Karpas-422 (cell line): ENCODE measurements at regions not wholly inside any gene's neighbourhood (a gene's known extent, or its start where the extent isn't known, plus 50 kb on each side); places are given as distances from the start of the nearest gene placed in this dataset.

Experiments
- DNase-seq: peaks from one replicate; pipeline ENCODE4 v3.0.0-alpha.2; 2015
- H2AFZ ChIP-seq: fragments of 200-600 bp; sonication (generic); 2 replicates; pipeline ENCODE4 v1.6.1; 2014; ENCODE audit warnings: antibody characterized with exemption, low read length, mixed read lengths
- H3K27ac ChIP-seq: fragments of 200-600 bp; sonication (generic); 2 replicates; pipeline ENCODE4 v1.5.1; 2014; ENCODE audit warnings: mild to moderate bottlenecking, low read length, moderate library complexity
- H3K27me3 ChIP-seq: fragments of 200-600 bp; sonication (generic); 2 replicates; pipeline ENCODE4 v1.6.1; 2014; ENCODE audit warnings: low read length, mixed read lengths
- H3K36me3 ChIP-seq: fragments of 200-600 bp; sonication (generic); 2 replicates; pipeline ENCODE4 v1.6.1; 2014; ENCODE audit warnings: low read length, mixed read lengths; ENCODE audit not compliant: insufficient read depth
- H3K4me1 ChIP-seq: fragments of 200-600 bp; sonication (generic); 2 replicates; pipeline ENCODE4 v1.6.1; 2014; ENCODE audit warnings: mild to moderate bottlenecking, low read length, mixed read lengths
- H3K4me2 ChIP-seq: fragments of 200-600 bp; sonication (generic); 2 replicates; pipeline ENCODE4 v1.6.1; 2014; ENCODE audit warnings: low read length, low read depth, mild to moderate bottlenecking; ENCODE audit not compliant: poor library complexity, severe bottlenecking
- H3K4me3 ChIP-seq: fragments of 200-600 bp; sonication (generic); 2 replicates; pipeline ENCODE4 v1.5.1; 2014; ENCODE audit warnings: mild to moderate bottlenecking, antibody characterized with exemption, low read length, mixed read lengths
- H3K79me2 ChIP-seq: fragments of 200-600 bp; sonication (generic); 2 replicates; pipeline ENCODE4 v1.6.1; 2014; ENCODE audit warnings: mild to moderate bottlenecking, low read length, mixed read lengths
- H3K9ac ChIP-seq: fragments of 200-600 bp; sonication (generic); 2 replicates; pipeline ENCODE4 v1.6.0; 2014; ENCODE audit warnings: low read length
- H3K9me2 ChIP-seq: fragments of 200-600 bp; sonication (generic), shearing (Covaris generic); replicated peaks from 2 replicates; pipeline ENCODE4 v1.6.0; 2014; ENCODE audit warnings: mild to moderate bottlenecking, low read length, moderate library complexity; ENCODE audit not compliant: insufficient read depth
- H3K9me3 ChIP-seq: fragments of 300-700, 200-600 bp; sonication (generic); 2 replicates; pipeline ENCODE4 v1.6.1; 2014; ENCODE audit warnings: low read length, mixed read lengths
- H4K20me1 ChIP-seq: fragments of 200-600 bp; sonication (generic); 2 replicates; pipeline ENCODE4 v1.6.1; 2014; ENCODE audit warnings: mild to moderate bottlenecking, antibody characterized with exemption, low read length, low read depth; ENCODE audit not compliant: insufficient read depth

DNA sequence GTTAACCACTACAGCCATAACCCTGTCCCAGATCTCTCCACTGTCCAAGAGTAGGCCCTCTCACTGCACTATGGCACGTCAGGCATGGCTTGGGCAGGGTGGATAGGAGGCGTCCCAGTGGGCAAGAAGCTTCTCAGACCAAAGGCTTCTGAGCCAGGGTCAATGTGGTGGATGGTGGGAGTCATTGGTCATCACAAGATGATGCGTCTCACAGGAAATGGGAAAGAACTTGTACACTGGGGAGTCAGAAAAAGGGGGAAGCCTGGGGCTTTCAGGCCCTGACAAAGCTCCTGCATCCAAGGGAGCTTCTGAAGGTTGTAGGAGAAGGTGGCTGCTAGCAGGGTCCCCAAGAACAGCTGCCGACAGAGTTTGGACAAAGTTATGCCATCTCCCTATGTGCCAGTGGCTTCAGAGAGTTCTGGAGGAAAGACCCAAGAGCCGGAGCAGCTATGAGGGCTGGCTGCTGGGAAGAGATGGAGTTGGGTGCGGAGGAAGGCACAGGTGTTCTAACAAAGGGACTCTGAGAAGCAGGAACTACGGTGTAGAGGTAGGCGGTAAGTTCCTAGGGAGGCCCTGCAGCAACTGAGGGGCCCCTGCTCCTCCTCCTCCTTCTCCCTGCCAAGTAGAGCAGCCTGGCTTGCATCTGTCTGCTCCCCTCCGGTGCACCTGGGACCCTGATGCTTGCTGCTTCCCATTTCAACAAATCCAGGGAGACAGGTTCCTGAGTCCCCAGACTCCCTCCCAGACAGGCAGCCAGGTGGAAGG, 81.1 kb downstream of the ARL6IP4 start:
- no peaks in the 10 kb centered on the region for H4K20me1 ChIP-seq
- no peak overlapping the region for H2AFZ ChIP-seq
- no peaks in the 10 kb centered on the region for H3K27me3 ChIP-seq
- H3K9ac ChIP-seq, result no peak overlapping the region
- H3K9me3 ChIP-seq, result no peaks in the 10 kb centered on the region
- no peaks in the 10 kb centered on the region for H3K36me3 ChIP-seq
- no peak for DNase-seq
- peaks cover 21% of the 10 kb centered on the region for H3K4me1 ChIP-seq
- H3K79me2 ChIP-seq, result no peaks in the 10 kb centered on the region
- no peak overlapping the region for H3K4me2 ChIP-seq
- no peaks in the 10 kb centered on the region for H3K9me2 ChIP-seq
- no peak overlapping the region for H3K4me3 ChIP-seq
- no peak overlapping the region for H3K27ac ChIP-seq

DNA sequence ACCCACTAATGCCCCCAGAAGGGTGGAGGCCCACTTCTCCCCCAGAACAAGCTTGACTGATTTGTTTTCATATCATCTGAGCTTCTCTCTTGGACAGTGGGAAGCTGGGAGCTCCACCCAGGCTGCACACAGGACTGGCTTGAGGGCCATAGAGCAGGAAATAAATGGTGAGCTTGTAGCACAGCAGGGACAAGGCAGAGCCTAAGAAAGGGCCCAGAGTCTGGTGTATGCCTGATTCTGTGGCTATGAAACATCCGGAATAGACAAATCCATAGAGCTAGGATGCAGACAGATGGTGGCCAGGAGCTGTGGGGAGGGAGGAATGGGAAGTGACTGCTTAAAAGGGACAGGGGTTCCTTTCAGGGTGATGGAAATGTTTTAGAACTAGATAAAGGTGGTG, 79.0 kb downstream of the ARL6IP4 start:
- Histone ChIP-seq H3K36me3 (no peaks in the 10 kb centered on the region), H3K4me3 (no peak overlapping the region), H2AFZ (no peak overlapping the region), H3K27ac (no peak overlapping the region), H3K9me2 (no peaks in the 10 kb centered on the region), H3K4me2 (no peak overlapping the region), H3K79me2 (no peaks in the 10 kb centered on the region), H3K9me3 (no peaks in the 10 kb centered on the region), H4K20me1 (no peaks in the 10 kb centered on the region), H3K27me3 (no peaks in the 10 kb centered on the region), H3K4me1 (peaks cover 21% of the 10 kb centered on the region), H3K9ac (no peak overlapping the region)
- DNase-seq, result no peak

DNA sequence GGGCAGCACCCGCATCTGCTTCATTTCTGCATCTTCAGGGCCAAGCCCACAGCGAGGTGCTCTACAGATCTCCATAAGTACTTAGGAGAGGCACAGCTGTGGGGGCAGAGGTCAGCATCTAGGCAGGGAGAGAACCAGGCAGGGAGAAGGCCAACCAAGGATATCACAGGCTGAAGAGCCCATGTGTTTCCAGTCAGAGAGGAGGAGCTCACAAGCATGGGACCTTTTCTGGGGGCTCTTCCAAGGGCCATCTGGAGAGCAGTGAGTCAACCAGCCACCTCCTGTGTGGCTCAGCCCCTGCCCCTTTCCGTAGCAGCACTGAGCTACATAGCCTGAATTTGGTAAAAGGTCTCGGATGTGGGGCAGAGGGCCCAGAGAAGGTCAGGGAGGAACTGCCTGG, 78.5 kb downstream of the ARL6IP4 start:
- Histone ChIP-seq H3K4me1 (peaks cover 21% of the 10 kb centered on the region), H4K20me1 (no peaks in the 10 kb centered on the region), H3K9ac (no peak overlapping the region), H3K4me2 (no peak overlapping the region), H3K27me3 (no peaks in the 10 kb centered on the region), H3K36me3 (no peaks in the 10 kb centered on the region), H3K9me2 (no peaks in the 10 kb centered on the region), H3K27ac (no peak overlapping the region), H3K9me3 (no peaks in the 10 kb centered on the region), H3K4me3 (no peak overlapping the region), H3K79me2 (no peaks in the 10 kb centered on the region), H2AFZ (no peak overlapping the region)
- no peak for DNase-seq

- H3K36me3 ChIP-seq, result no peaks in the 10 kb centered on the region
- H3K27me3 ChIP-seq, result no peaks in the 10 kb centered on the region
- H3K9me2 ChIP-seq, result no peaks in the 10 kb centered on the region
- no peak overlapping the region for H3K27ac ChIP-seq
- H3K4me3 ChIP-seq, result no peak overlapping the region
- no peaks in the 10 kb centered on the region for H3K79me2 ChIP-seq
- H3K4me2 ChIP-seq, result no peak overlapping the region
- DNase-seq, result no peak
- no peak overlapping the region for H2AFZ ChIP-seq
- H3K9ac ChIP-seq, result no peak overlapping the region
- no peaks in the 10 kb centered on the region for H4K20me1 ChIP-seq
- no peaks in the 10 kb centered on the region for H3K9me3 ChIP-seq
- peaks cover 18% of the 10 kb centered on the region for H3K4me1 ChIP-seq
Measured at GRCh38 chr12:123058481-123058880, 78.0 kb downstream of the ARL6IP4 start.

GRCh38 chr12:123057513-123058265, 77.2 kb downstream of the ARL6IP4 start:
- H3K27me3 ChIP-seq, result no peaks in the 10 kb centered on the region
- no peak overlapping the region for H3K27ac ChIP-seq
- H3K36me3 ChIP-seq, result no peaks in the 10 kb centered on the region
- no peaks in the 10 kb centered on the region for H3K9me2 ChIP-seq
- DNase-seq, result no peak
- no peak overlapping the region for H3K4me3 ChIP-seq
- H4K20me1 ChIP-seq, result no peaks in the 10 kb centered on the region
- no peaks in the 10 kb centered on the region for H3K79me2 ChIP-seq
- H2AFZ ChIP-seq, result no peak overlapping the region
- no peak overlapping the region for H3K4me2 ChIP-seq
- H3K9me3 ChIP-seq, result no peaks in the 10 kb centered on the region
- no peak overlapping the region for H3K9ac ChIP-seq
- peaks cover 10% of the 10 kb centered on the region for H3K4me1 ChIP-seq

- no peak overlapping the region for H3K27ac ChIP-seq
- H3K9ac ChIP-seq, result no peak overlapping the region
- no peaks in the 10 kb centered on the region for H3K9me3 ChIP-seq
- peaks cover under 1% of the 10 kb centered on the region; the same call in 1 of the 2 replicates for H3K4me1 ChIP-seq
- no peak for DNase-seq
- no peak overlapping the region for H2AFZ ChIP-seq
- H3K4me3 ChIP-seq, result no peak overlapping the region
- H3K36me3 ChIP-seq, result no peaks in the 10 kb centered on the region
- no peaks in the 10 kb centered on the region for H3K9me2 ChIP-seq
- no peaks in the 10 kb centered on the region for H3K79me2 ChIP-seq
- H3K27me3 ChIP-seq, result no peaks in the 10 kb centered on the region
- H3K4me2 ChIP-seq, result no peak overlapping the region
- no peaks in the 10 kb centered on the region for H4K20me1 ChIP-seq
Measured at GRCh38 chr12:123056709-123057108, 76.2 kb downstream of the ARL6IP4 start.

DNA sequence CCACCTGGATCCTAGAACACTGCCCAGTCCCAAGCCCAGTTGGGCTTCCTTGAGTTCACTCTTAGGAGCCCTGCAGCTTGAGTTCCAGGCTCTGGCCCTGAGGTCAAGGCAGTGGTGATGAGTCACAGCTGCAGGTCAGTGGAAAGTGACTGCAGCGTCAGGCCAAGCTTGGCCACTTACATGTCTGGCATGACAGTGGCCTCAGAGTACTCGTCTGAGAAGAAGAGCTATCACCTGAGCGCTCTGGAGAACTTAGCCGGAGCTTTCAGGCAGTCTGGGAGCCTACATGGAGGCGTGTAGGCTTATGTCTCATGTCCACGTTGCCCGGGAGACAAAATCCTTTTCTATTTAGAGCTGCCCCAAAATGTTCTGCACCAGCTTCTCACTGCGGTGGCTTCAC, 75.6 kb downstream of the ARL6IP4 start:
- H4K20me1 ChIP-seq, result no peaks in the 10 kb centered on the region
- H3K36me3 ChIP-seq, result no peaks in the 10 kb centered on the region
- H3K27me3 ChIP-seq, result no peaks in the 10 kb centered on the region
- H3K4me1 ChIP-seq, result no peaks in the 10 kb centered on the region
- no peak overlapping the region for H3K4me3 ChIP-seq
- H3K27ac ChIP-seq, result no peak overlapping the region
- H3K9ac ChIP-seq, result no peak overlapping the region
- H3K4me2 ChIP-seq, result no peak overlapping the region
- no peaks in the 10 kb centered on the region for H3K9me3 ChIP-seq
- no peak for DNase-seq
- no peaks in the 10 kb centered on the region for H3K9me2 ChIP-seq
- H2AFZ ChIP-seq, result no peak overlapping the region
- H3K79me2 ChIP-seq, result no peaks in the 10 kb centered on the region

DNA sequence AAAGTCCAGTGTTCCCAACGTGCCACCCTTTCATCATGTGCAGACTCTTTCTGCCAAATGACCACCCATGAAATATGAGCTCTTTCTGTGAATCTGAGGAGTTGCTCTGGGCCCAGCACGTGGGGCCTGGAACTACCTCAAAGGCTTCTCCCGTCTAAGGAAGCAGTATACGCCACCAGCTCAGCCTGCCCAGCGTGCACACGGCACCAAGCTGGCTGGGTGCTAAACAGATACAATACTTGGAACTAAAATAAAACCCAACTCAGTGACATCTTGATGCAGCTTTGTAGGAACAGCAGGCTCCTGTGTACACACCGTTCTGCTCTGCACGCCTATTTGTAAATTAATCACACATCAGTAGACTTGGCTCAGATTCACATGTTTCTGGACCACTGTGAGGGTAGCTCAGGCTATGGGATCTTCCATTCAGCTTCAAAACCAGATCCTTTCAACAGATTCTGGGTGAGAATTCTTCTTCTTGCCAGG, 74.8 kb downstream of the ARL6IP4 start:
- Histone ChIP-seq H3K27ac (no peak overlapping the region), H3K4me2 (no peak overlapping the region), H3K4me3 (no peak overlapping the region), H3K79me2 (no peaks in the 10 kb centered on the region), H2AFZ (0 out of 2 replicates have a peak overlapping the region, but pooled peaks have one; percentile 18), H3K4me1 (no peaks in the 10 kb centered on the region), H3K27me3 (no peaks in the 10 kb centered on the region), H3K9me2 (no peaks in the 10 kb centered on the region), H3K9me3 (no peaks in the 10 kb centered on the region), H3K36me3 (no peaks in the 10 kb centered on the region), H4K20me1 (no peaks in the 10 kb centered on the region), H3K9ac (no peak overlapping the region)
- no peak for DNase-seq
